Brain microvascular endothelial cell (primary cell): ENCODE measurements at regions not wholly inside any gene's neighbourhood (a gene's known extent, or its start where the extent isn't known, plus 50 kb on each side); places are given as distances from the start of the nearest gene placed in this dataset.

Experiments
- DNase-seq: peaks from one replicate; pipeline ENCODE4 v3.0.0-alpha.2; 2020
- H3K27ac ChIP-seq: fragments of 250-450 bp; sonication (Bioruptor Pico); 2 replicates; pipeline ENCODE4 v1.5.1; 2020; ENCODE audit warnings: mild to moderate bottlenecking, moderate library complexity
- H3K27me3 ChIP-seq: fragments of 250-450 bp; sonication (Bioruptor Pico); replicated peaks from 2 replicates; pipeline ENCODE4 v1.5.1; 2020; ENCODE audit warnings: mild to moderate bottlenecking
- H3K36me3 ChIP-seq: fragments of 250-450 bp; sonication (Bioruptor Pico); replicated peaks from 2 replicates; pipeline ENCODE4 v1.5.1; 2020; ENCODE audit warnings: mild to moderate bottlenecking
- H3K4me3 ChIP-seq: 2 replicates; pipeline ENCODE4 v1.5.1; 2011; ENCODE audit warnings: low read depth, mild to moderate bottlenecking, control low read depth, low read length, moderate library complexity
- CTCF ChIP-seq: IDR thresholded peaks from 2 replicates; pipeline ENCODE4 v1.5.1; 2011; ENCODE audit warnings: low read depth, mild to moderate bottlenecking, moderate library complexity, low read length, control low read depth, inconsistent platforms; ENCODE audit errors: missing control alignments
- in situ Hi-C: cut with HindIII; loops from 2 replicates; pipeline ENCODE4 v1.10.0; 2017; ENCODE audit warnings: low sequenced_read_pairs, low pct_ligation_motif_present

DNA sequence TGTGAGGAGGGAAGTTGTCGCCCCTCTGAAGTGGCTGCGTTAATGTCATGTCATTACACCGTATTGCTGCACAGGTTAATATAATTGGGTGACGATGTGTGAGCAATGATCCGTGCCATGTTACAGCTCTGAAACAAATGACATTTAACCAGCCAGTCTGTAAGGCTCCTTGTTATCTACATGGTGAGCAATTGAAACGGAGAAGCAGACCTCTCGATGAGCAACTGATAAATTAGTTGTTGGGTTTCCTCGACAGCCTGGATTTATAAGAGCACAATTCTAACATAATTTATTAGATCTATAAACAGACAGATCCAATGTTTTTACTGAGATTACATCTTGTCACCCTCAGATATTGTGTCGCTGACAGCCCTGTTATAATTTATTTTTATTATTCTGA lies 49.9 kb upstream of the MAFB start:
- in situ Hi-C loops: no loop called here
- DNase-seq: no peak
- no peaks in the 10 kb centered on the region for H3K36me3 ChIP-seq
- no peaks in the 10 kb centered on the region for H3K27me3 ChIP-seq
- no peak overlapping the region for H3K4me3 ChIP-seq
- no peak overlapping the region for H3K27ac ChIP-seq
- no peak for TF ChIP-seq CTCF

DNA sequence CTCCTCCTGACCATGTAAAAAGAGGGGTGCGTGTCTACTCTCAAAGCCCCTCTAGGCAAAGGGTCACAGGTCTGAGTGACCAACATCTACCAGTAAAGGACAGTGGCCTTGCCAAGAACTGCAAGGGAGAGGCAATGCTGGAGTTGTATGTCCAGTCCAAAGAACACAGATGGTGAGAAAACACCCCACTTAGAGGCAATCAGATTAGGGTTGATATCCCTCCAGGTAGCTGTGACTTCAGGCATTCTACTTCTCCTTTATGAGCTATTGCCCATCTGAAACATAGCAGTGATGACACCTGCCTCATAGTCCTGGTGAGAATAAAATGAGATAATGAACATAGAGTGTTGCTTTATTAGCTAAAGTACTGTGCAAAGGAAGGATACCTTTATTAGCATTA lies 50.8 kb upstream of the MAFB start:
- Histone ChIP-seq H3K27me3 (no peaks in the 10 kb centered on the region), H3K36me3 (no peaks in the 10 kb centered on the region), H3K4me3 (no peak overlapping the region), H3K27ac (no peak overlapping the region)
- no peak for TF ChIP-seq CTCF
- in situ Hi-C loops: no loop called here
- no peak for DNase-seq

DNA sequence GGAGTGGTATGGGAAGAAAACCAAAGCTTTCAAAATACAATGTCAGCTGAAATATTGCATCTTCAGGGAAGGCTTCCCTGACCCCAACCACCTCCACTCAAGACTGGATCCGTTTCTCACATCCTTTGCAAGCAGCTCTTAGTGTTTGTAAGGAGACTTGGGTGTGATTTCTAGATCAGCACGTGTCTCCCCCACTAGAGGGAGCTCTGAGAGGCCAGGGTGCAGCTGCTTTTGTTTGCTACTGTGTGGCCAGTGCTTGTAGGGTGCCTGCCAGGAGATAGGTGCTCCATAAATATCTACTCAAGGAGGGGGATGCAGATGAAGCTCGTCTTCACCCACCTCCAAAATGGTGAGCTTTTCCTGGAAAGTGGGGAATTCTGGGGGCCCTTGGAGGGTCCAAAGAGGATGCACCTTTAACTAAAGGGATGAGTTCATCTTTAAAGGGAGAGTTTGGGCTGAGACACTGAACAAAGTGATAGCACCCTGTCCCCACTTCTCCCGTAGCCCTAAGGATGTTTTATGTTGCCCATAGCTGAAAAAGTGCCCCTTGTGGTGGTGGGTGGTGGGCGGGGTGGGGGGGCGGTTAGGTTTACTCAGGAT lies 52.6 kb upstream of the MAFB start:
- TF ChIP-seq CTCF: peak; percentile 79
- no peak overlapping the region for H3K4me3 ChIP-seq
- no peak overlapping the region for H3K27ac ChIP-seq
- no peaks in the 10 kb centered on the region for H3K27me3 ChIP-seq
- in situ Hi-C loops: no loop called here
- no peaks in the 10 kb centered on the region for H3K36me3 ChIP-seq
- DNase-seq: peak; percentile 50

GRCh38 chr20:40743141-40743775 lies 54.2 kb upstream of the MAFB start:
- Histone ChIP-seq H3K36me3 (no peaks in the 10 kb centered on the region), H3K4me3 (no peak overlapping the region), H3K27ac (no peak overlapping the region), H3K27me3 (no peaks in the 10 kb centered on the region)
- in situ Hi-C loops: no loop called here
- no peak for TF ChIP-seq CTCF
- DNase-seq: no peak

DNA sequence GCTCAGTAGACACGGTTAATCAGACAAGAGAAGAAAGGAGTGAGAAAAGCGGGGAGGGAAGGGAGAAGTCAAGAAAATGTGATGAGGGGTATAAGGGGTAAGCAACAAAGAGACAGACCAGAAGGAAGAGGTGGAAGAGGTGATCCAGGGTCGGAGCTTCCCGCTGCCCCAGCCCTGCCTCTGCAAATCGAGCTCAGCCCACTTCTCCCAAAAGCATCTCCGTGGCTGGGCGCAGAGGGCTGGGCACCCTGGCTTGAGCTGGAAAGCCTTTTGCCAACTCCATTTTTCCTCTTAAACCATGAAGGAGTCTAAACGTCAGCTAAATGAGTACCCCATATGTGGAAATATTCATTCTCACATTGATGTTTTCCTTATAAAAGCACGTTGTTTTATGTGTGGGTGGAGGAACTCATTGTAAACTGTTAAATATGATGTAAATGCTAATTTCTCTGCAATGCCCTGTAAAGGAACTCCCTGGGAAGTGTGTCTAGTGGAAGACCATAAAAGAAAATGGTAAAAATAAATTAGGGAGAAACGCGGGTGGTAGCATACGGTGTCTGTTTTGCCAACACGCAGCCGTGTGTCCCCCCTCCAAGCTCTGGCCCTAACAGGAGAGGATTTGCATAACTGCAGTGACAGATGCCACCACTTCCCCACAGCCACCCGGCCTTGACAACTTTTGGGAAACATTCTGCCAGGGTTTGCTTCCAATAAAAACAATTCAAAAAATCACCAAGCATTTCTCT lies 55.2 kb upstream of the MAFB start:
- Histone ChIP-seq H3K27ac (no peak overlapping the region), H3K27me3 (no peaks in the 10 kb centered on the region), H3K4me3 (no peak overlapping the region), H3K36me3 (no peaks in the 10 kb centered on the region)
- DNase-seq: no peak
- TF ChIP-seq CTCF: no peak
- in situ Hi-C loops: no loop called here
